Kidney tubule cell (primary cell): ENCODE measurements at regions not wholly inside any gene's neighbourhood (a gene's known extent, or its start where the extent isn't known, plus 50 kb on each side); places are given as distances from the start of the nearest gene placed in this dataset.
"Not testable (repeated sequence)": the region's sequence is repeated elsewhere in the genome, so short reads cannot be mapped to it uniquely, and the experiment has no call there.

ENCODE experiments used
- DNase-seq: peaks from one replicate; pipeline ENCODE4 v3.0.0-alpha.2; 2018; ENCODE audit warnings: low spot score

GRCh38 chr5:20370061-20370460 is 382.1 kb upstream of the CDH18 start:
- no peak for DNase-seq

- no peak for DNase-seq
Observed at GRCh38 chr5:20369518-20369885, 381.5 kb upstream of the CDH18 start.

GRCh38 chr5:20368571-20369517 is 380.8 kb upstream of the CDH18 start:
- no peak for DNase-seq

- no peak for DNase-seq
Observed at GRCh38 chr5:20367178-20367577, 379.2 kb upstream of the CDH18 start.

- no peak for DNase-seq
Observed at GRCh38 chr5:20360263-20360662, 372.3 kb upstream of the CDH18 start.

GRCh38 chr5:20359377-20359776 is 371.4 kb upstream of the CDH18 start:
- DNase-seq = no peak

- peak; percentile 2 for DNase-seq
Observed at GRCh38 chr5:20353499-20353898, 365.5 kb upstream of the CDH18 start.

GRCh38 chr5:20351849-20352248 is 363.8 kb upstream of the CDH18 start:
- no peak for DNase-seq

- DNase-seq = no peak
Observed at GRCh38 chr5:20348321-20348720, 360.3 kb upstream of the CDH18 start.

- DNase-seq = no peak
Observed at GRCh38 chr5:20347334-20347733, 359.3 kb upstream of the CDH18 start.

- no peak for DNase-seq
Observed at GRCh38 chr5:20340126-20340525, 352.1 kb upstream of the CDH18 start.

GRCh38 chr5:20335978-20336377 is 348.0 kb upstream of the CDH18 start:
- DNase-seq = no peak

- no peak for DNase-seq
Observed at GRCh38 chr5:20331826-20332225, 343.8 kb upstream of the CDH18 start.

GRCh38 chr5:20323323-20323722 is 335.3 kb upstream of the CDH18 start:
- DNase-seq = no peak

- no peak for DNase-seq
Observed at GRCh38 chr5:20307391-20307790, 319.4 kb upstream of the CDH18 start.

- DNase-seq = no peak
Observed at GRCh38 chr5:20305463-20305862, 317.5 kb upstream of the CDH18 start.

GRCh38 chr5:20304570-20304969 is 316.6 kb upstream of the CDH18 start:
- DNase-seq = not testable (repeated sequence)

- no peak for DNase-seq
Observed at GRCh38 chr5:20300110-20300509, 312.1 kb upstream of the CDH18 start.

- no peak for DNase-seq
Observed at GRCh38 chr5:20294696-20295095, 306.7 kb upstream of the CDH18 start.

- DNase-seq = no peak
Observed at GRCh38 chr5:20291766-20292165, 303.8 kb upstream of the CDH18 start.

GRCh38 chr5:20287640-20288039 is 299.6 kb upstream of the CDH18 start:
- no peak for DNase-seq

- DNase-seq = peak; percentile 69
Observed at GRCh38 chr5:20286512-20286911, 298.5 kb upstream of the CDH18 start.

GRCh38 chr5:20276959-20277263 is 288.9 kb upstream of the CDH18 start:
- no peak for DNase-seq
